KBM-7 (cell line): ENCODE measurements at regions not wholly inside any gene's neighbourhood (a gene's known extent, or its start where the extent isn't known, plus 50 kb on each side); places are given as distances from the start of the nearest gene placed in this dataset.
A peak's percentile ranks its signal among the peaks of the same experiment; 100 is the strongest.

Experiments used
- DNase-seq: peaks from one replicate; pipeline ENCODE4 v3.0.0-alpha.2; 2015
- in situ Hi-C: fragments of 300-500 bp; cut with MboI; formaldehyde crosslinking; loops from 2 replicates; pipeline ENCODE4 v1.14.3; 2020; ENCODE audit warnings: low sequenced_read_pairs, low pct_unique_long_range_greater_than_20kb, mixed read lengths

DNA sequence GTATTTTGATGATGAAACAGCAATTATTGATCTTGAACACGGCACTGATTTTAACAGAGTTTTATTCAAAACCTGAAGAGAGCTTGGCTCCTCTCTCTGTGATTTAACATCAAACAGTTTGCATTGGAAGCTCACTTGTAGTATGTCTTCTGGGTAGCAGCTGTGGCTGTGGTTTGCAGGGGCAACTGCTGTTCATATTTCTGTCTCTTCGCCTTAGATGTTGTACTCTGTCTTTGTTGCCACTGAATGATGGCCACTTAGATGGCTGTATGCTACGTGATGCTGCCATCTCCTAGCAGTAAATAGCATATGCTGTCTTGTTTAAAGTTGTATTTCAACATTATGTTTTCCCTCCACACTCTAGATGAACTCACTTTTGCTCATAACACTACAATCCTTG, 1743.0 kb upstream of the TENM3 start:
- in situ Hi-C loops: no loop called here
- no peak for DNase-seq

GRCh38 chr4:180512801-180513475, 1730.3 kb upstream of the TENM3 start:
- no peak for DNase-seq
- in situ Hi-C loops: no loop called here

DNA sequence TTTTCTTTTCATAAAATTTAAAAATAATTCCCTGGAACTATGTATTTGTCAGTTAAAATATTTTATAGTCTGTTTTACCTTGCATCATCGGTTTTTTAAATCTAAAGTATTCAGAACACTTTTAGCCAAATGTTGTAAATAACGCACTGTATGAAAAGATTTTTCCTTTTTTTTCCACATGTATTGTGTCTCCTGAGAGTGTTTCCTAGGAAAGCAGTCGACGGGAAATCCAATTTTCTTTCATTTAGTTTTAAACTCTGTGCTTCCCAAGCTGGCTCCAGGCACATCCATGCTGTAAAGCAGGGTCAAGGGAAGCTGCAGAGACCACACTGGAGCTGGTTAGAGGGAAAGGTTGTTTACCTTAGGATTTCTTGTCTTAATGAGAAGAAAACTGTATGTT, 1724.3 kb upstream of the TENM3 start:
- in situ Hi-C loops: no loop called here
- DNase-seq: no peak

DNA sequence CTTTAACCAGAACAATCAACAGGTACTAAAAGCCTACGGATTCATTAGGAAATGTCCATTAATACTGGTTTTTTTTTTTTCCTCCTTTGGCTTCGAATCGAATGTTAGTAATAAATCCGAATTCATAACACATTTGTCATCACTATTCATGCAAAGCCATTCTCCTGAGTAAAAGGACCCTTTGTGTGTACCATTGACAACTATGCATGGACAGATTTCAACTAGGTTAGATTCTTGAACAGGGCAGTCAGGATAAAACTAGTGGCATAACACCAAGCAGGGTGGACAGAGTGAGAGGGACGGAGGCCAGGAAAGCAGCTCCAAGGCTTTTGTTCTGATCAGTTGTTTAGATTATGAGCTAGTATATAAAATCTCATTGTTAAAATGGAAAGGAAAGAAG, 1722.0 kb upstream of the TENM3 start:
- in situ Hi-C loops: no loop called here
- DNase-seq: no peak

- in situ Hi-C loops: no loop called here
- no peak for DNase-seq
Observed at GRCh38 chr4:180525523-180526077, 1717.6 kb upstream of the TENM3 start.

GRCh38 chr4:180528003-180528402, 1715.2 kb upstream of the TENM3 start:
- in situ Hi-C loops: no loop called here
- DNase-seq: no peak

- in situ Hi-C loops: no loop called here
- no peak for DNase-seq
Observed at GRCh38 chr4:180530787-180531186, 1712.4 kb upstream of the TENM3 start.

DNA sequence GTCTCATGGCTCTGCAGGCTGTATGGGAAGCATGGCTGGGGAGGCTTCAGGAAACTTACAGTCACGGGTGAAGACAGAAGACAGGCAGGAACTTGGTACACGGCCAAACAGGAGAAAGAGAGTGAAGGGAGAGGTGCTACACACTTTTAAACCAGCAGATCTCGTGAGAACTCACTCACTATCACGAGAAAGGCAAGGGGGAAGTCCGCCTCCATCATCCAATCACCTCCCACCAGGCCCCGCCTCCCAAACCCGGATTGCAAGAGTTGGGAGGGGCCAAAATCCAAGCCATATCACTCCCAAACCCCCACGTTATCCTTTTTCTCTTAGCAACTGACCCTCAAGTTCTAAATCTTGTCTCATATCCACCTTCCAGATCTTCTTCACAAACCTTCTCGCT, 1710.5 kb upstream of the TENM3 start:
- no peak for DNase-seq
- in situ Hi-C loops: no loop called here

GRCh38 chr4:180538384-180539057, 1704.7 kb upstream of the TENM3 start:
- in situ Hi-C loops: no loop called here

GRCh38 chr4:180539284-180539683, 1703.9 kb upstream of the TENM3 start:
- in situ Hi-C loops: no loop called here
- DNase-seq: no peak

More at GRCh38 chr4:180538384-180539057, 1704.7 kb upstream of the TENM3 start:
- no peak for DNase-seq

DNA sequence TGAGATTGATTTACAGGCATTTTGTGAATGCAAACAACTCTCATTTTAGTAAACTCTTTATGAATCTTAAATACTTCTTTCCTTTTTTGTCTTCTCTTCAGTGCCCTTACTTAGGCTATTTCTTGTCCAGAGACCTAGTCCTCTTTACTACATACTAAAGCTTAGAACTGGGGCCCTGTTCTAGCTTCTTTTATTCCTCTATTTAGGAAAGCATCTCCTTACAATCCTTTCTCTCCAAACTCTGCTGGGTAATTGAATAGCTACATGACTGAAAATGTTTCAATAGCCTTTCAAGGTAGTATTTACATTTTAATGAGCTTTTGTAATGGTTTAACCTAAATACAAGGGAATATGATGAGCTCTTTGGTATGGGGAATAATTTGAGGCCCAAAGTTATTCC, 1701.5 kb upstream of the TENM3 start:
- in situ Hi-C loops: no loop called here
- no peak for DNase-seq

DNA sequence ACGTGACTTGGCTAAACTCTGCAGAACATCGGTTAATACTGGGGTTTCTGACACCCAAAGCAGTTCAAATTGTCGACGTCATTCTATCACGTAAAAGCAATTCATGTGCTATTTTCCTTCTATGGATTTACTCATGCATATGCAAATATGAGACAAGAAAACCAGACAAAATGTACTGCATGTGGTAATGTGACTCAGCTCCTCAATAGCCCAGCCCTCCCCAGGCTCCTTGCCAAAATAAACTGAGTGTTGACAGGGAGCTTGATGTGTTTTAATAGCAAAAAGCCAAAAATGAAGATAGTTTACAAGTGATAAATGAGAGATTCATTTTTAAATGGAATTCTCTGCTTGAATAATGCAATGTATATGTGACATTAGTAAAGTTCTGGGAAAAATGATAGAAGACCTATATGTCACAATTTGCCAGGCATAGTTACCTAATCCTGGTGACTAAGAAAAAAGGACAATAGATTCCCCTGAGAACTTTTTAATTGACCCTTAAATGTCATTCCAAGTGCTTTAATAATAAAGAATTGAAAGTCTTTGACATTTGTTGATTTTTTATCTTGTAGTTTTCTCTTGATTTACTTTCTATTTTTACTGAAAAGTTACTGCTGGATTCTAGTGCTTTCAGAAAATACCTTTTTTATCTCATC, 1700.6 kb upstream of the TENM3 start:
- in situ Hi-C loops: no loop called here
- DNase-seq: no peak

GRCh38 chr4:180550106-180550505, 1693.1 kb upstream of the TENM3 start:
- no peak for DNase-seq
- in situ Hi-C loops: no loop called here

- peak; percentile 7 for DNase-seq
- in situ Hi-C loops: no loop called here
Observed at GRCh38 chr4:180557348-180557747, 1685.9 kb upstream of the TENM3 start.

- DNase-seq: no peak
- in situ Hi-C loops: no loop called here
Observed at GRCh38 chr4:180557950-180558349, 1685.3 kb upstream of the TENM3 start.

DNA sequence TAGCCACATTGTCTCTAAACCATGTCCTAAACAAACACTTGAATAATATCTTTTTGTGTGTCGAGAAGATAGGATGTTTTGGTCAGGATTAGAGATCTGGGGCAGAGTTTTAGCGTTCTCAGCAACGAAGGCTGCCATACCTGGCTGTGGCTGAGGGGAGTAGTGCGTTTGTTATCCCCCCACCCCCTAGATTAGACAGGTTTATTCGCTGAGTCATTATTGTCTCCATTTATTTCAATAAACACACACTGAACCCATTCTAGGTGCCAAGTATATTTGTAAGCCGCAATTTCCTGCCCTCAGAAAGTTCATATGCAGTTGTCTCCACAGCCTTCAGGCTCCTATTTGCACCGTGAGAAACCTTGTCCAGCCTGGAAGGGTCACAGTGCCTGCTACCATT, 1684.8 kb upstream of the TENM3 start:
- in situ Hi-C loops: no loop called here
- no peak for DNase-seq

DNA sequence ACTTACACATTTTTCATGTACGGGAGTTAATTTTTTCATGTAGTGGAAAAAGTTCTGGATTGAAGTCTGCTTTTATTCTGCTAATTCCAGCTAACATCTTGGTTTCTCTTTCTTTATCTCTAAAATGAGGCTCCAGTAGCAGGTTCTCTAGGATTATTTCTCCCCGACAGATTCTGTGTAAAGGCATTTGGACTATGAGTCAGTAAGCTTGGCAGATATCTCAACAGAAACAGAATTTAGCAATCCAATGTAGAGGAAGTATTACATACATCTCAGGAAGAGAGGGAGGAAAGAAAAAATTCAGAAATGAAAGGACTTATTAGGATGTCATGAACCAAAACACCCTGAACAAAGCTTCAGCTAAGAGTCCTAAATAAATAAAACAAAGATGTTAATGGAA, 1682.3 kb upstream of the TENM3 start:
- in situ Hi-C loops: no loop called here
- DNase-seq: no peak

DNA sequence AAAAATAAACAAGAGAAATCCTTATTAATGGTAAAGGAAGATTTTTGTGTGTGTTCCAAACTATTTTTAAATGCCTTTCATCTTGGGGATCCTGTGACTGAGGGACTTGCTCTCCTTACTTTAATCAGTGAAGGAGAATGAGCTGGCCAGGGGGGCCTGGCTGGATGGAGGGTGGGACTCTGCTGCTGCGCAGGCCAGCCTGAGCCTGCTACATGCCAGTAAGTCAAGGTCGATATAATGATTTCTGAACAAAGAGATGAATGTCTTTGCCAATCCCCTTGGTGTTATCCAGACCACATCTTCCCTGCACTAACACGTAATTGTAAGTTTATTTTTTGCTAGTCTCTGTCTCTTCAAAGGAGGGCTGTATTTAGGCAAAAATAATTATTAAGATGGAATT, 1679.2 kb upstream of the TENM3 start:
- in situ Hi-C loops: no loop called here
- no peak for DNase-seq

GRCh38 chr4:180564448-180564847, 1678.8 kb upstream of the TENM3 start:
- in situ Hi-C loops: no loop called here

GRCh38 chr4:180565856-180566431, 1677.3 kb upstream of the TENM3 start:
- in situ Hi-C loops: no loop called here
- no peak for DNase-seq

More at GRCh38 chr4:180564448-180564847, 1678.8 kb upstream of the TENM3 start:
- DNase-seq: no peak
